H1 (cell line): ENCODE measurements at regions not wholly inside any gene's neighbourhood (a gene's known extent, or its start where the extent isn't known, plus 50 kb on each side); places are given as distances from the start of the nearest gene placed in this dataset.
"Not testable (repeated sequence)": the region's sequence is repeated elsewhere in the genome, so short reads cannot be mapped to it uniquely, and the experiment has no call there.

ENCODE experiments used
- CTCF ChIA-PET: fragments of 300-600 bp; sonication (Branson Sonifier 250); formaldehyde crosslinking; loops from one replicate; lab custom pipeline; 2021; ENCODE audit not compliant: partially characterized antibody; lab: Charles Lee
- POLR2A ChIA-PET: fragments of 300-600 bp; sonication (Branson Sonifier 250); formaldehyde crosslinking; loops from one replicate; lab custom pipeline; 2021; ENCODE audit warnings: inconsistent platforms; ENCODE audit not compliant: partially characterized antibody; lab: Charles Lee
- DNase-seq, 2 experiments: peaks; one replicate each; pipeline versions ENCODE4 v3.0.0 to v3.0.0-alpha.2; 2010 to 2022; ENCODE audit warnings: low spot score in 2 of 2, low read depth in 1 of 2, mixed read lengths in 1 of 2
- FAIRE-seq: peaks from 2 replicates; lab custom pipeline; 2011; peaks lifted over from hg19 to GRCh38; lab: Jason Lieb, UNC
- H2AFZ ChIP-seq: 2 replicates; pipeline ENCODE4 v1.8.1; 2012; ENCODE audit warnings: low read length, inconsistent platforms
- H2AK5ac ChIP-seq: 2 replicates; pipeline ENCODE4 v1.6.1; 2013; ENCODE audit warnings: low read depth, low read length
- H2BK120ac ChIP-seq: replicated peaks from 2 replicates; pipeline ENCODE3; 2013; ENCODE audit warnings: low read depth, low read length, inconsistent platforms
- H2BK12ac ChIP-seq: 2 replicates; pipeline ENCODE4 v1.6.1; 2013; ENCODE audit warnings: low read depth, low read length
- H2BK15ac ChIP-seq: 2 replicates; pipeline ENCODE4 v1.6.1; 2013; ENCODE audit warnings: low read length
- H2BK20ac ChIP-seq: 2 replicates; pipeline ENCODE4 v1.6.1; 2013; ENCODE audit warnings: low read length
- H2BK5ac ChIP-seq: 2 replicates; pipeline ENCODE4 v1.6.1; 2013; ENCODE audit warnings: low read depth, low read length
- H3K14ac ChIP-seq: 2 replicates; pipeline ENCODE4 v1.6.1; 2013; ENCODE audit warnings: inconsistent platforms; ENCODE audit not compliant: insufficient read length
- H3K18ac ChIP-seq: 2 replicates; pipeline ENCODE4 v1.6.1; 2013; ENCODE audit warnings: low read length; ENCODE audit errors: extremely low read depth
- H3K23ac ChIP-seq: 2 replicates; pipeline ENCODE4 v1.6.1; 2013; ENCODE audit warnings: inconsistent platforms; ENCODE audit not compliant: insufficient read length
- H3K23me2 ChIP-seq: 2 replicates; pipeline ENCODE4 v1.6.1; 2013; ENCODE audit warnings: low read depth, low read length
- H3K27ac ChIP-seq: 2 replicates; pipeline ENCODE4 v1.6.1; 2011; ENCODE audit warnings: low read depth, low read length, inconsistent platforms
- H3K27me3 ChIP-seq, 4 experiments: replicated peaks in 1 of 4; 1 replicate in 1 of 4; 2 replicates in 3 of 4; pipeline versions ENCODE4 v1.6.1 to v1.8.1; 2011 to 2013; ENCODE audit warnings: low read length in 3 of 4, mild to moderate bottlenecking in 3 of 4, inconsistent platforms in 2 of 4, mixed read lengths in 2 of 4, moderate library complexity in 1 of 4; ENCODE audit not compliant: control insufficient read depth in 3 of 4, insufficient read depth in 3 of 4; ENCODE audit errors: extremely low read depth in 1 of 4
- H3K36me3 ChIP-seq, 4 experiments: 2 replicates each; pipeline versions ENCODE4 v1.6.1 to v1.8.1; 2011 to 2013; ENCODE audit warnings: mild to moderate bottlenecking in 4 of 4, low read length in 3 of 4, moderate library complexity in 2 of 4, control low read depth in 1 of 4, inconsistent platforms in 1 of 4; ENCODE audit not compliant: insufficient read depth in 4 of 4, control insufficient read depth in 2 of 4
- H3K4ac ChIP-seq: replicated peaks from 2 replicates; pipeline ENCODE3; 2013; ENCODE audit warnings: low read length, low read depth, mixed read lengths, inconsistent platforms; ENCODE audit not compliant: insufficient read length
- H3K4me1 ChIP-seq, 4 experiments: replicated peaks in 1 of 4; 1 replicate in 1 of 4; 2 replicates in 3 of 4; pipeline versions ENCODE4 v1.6.1 to v1.8.1; 2011 to 2013; ENCODE audit warnings: low read length in 3 of 4, inconsistent platforms in 2 of 4, mixed read lengths in 1 of 4; ENCODE audit not compliant: insufficient read depth in 4 of 4, control insufficient read depth in 3 of 4
- H3K4me2 ChIP-seq, 2 experiments: 2 replicates each; pipeline versions ENCODE4 v1.6.1 to v1.8.1; 2011 to 2013; ENCODE audit warnings: low read depth in 2 of 2, low read length in 2 of 2, control low read depth in 1 of 2, inconsistent platforms in 1 of 2, mild to moderate bottlenecking in 1 of 2; ENCODE audit not compliant: insufficient read depth in 1 of 2
- H3K4me3 ChIP-seq, 4 experiments: fragments of 200-600, 300-600 bp in 1 of 4; sonication (generic), shearing (Covaris generic), sonication (Bioruptor Twin) in 1 of 4; 2 replicates each; pipeline versions ENCODE4 v1.5.1 to v1.8.1; 2011 to 2016; ENCODE audit warnings: low read length in 4 of 4, low read depth in 3 of 4, control low read depth in 2 of 4, inconsistent platforms in 2 of 4, mild to moderate bottlenecking in 2 of 4, mixed read lengths in 1 of 4, moderate library complexity in 1 of 4; ENCODE audit not compliant: insufficient read depth in 2 of 4; ENCODE audit errors: extremely low read depth in 1 of 4
- H3K56ac ChIP-seq: replicated peaks from 2 replicates; pipeline ENCODE3; 2013; ENCODE audit warnings: low read depth, mild to moderate bottlenecking, mixed read lengths, low read length, inconsistent platforms; ENCODE audit not compliant: insufficient read length
- H3K79me1 ChIP-seq: 2 replicates; pipeline ENCODE4 v1.6.1; 2013; ENCODE audit warnings: low read depth, low read length, control low read depth
- H3K79me2 ChIP-seq, 2 experiments: 2 replicates each; pipeline versions ENCODE4 v1.6.1 to v1.8.1; 2012 to 2013; ENCODE audit warnings: low read length in 2 of 2, mild to moderate bottlenecking in 2 of 2, inconsistent platforms in 1 of 2; ENCODE audit not compliant: insufficient read depth in 2 of 2, control insufficient read depth in 1 of 2
- H3K9ac ChIP-seq, 4 experiments: replicated peaks in 1 of 4; 1 replicate in 1 of 4; 2 replicates in 3 of 4; pipeline versions ENCODE4 v1.6.1 to v1.8.1; 2011 to 2013; ENCODE audit warnings: low read depth in 3 of 4, low read length in 3 of 4, control low read depth in 2 of 4, mild to moderate bottlenecking in 2 of 4, moderate library complexity in 2 of 4, inconsistent platforms in 1 of 4; ENCODE audit errors: extremely low read depth in 1 of 4
- H3K9me3 ChIP-seq, 2 experiments: 2 replicates each; pipeline versions ENCODE4 v1.6.1 to v1.8.1; 2012 to 2013; ENCODE audit warnings: mild to moderate bottlenecking in 2 of 2, moderate library complexity in 2 of 2, control low read depth in 1 of 2, inconsistent platforms in 1 of 2, low read depth in 1 of 2, low read length in 1 of 2, mixed read lengths in 1 of 2; ENCODE audit not compliant: insufficient read depth in 2 of 2
- H4K20me1 ChIP-seq, 2 experiments: replicated peaks in 1 of 2; 2 replicates each; pipeline versions ENCODE3 to v1.8.1; 2011 to 2013; ENCODE audit warnings: inconsistent platforms in 2 of 2, low read length in 2 of 2, mild to moderate bottlenecking in 1 of 2; ENCODE audit not compliant: insufficient read depth in 2 of 2, control insufficient read depth in 1 of 2
- H4K5ac ChIP-seq: 2 replicates; pipeline ENCODE4 v1.6.1; 2013; ENCODE audit warnings: low read length, low read depth, mixed read lengths, inconsistent platforms; ENCODE audit not compliant: insufficient read length
- H4K8ac ChIP-seq: 2 replicates; pipeline ENCODE4 v1.8.0; 2013; ENCODE audit warnings: mild to moderate bottlenecking, moderate library complexity, low read length, inconsistent platforms; ENCODE audit not compliant: insufficient read depth; ENCODE audit errors: extremely low read depth
- H4K91ac ChIP-seq: replicated peaks from 2 replicates; pipeline ENCODE3; 2013; ENCODE audit warnings: low read length, mixed read lengths, inconsistent platforms; ENCODE audit not compliant: insufficient read length
- SAP30 ChIP-seq: fragments of 300-600 bp; sonication (generic); IDR thresholded peaks from 2 replicates; pipeline ENCODE4 v1.7.1; 2012; ENCODE audit warnings: low read length, moderate library complexity, mild to moderate bottlenecking, inconsistent platforms; ENCODE audit not compliant: insufficient read depth, insufficient replicate concordance
- WGBS, 2 experiments: shearing (Covaris generic) in 1 of 2; methylation state at CpG; one replicate each; pipeline versions ENCODE4 v1.1.6 to v1.1.7; 2013 to 2015; ENCODE audit warnings: low lambda C conversion rate in 2 of 2, mixed read lengths in 2 of 2, inconsistent platforms in 1 of 2, low coverage in 1 of 2, missing lambda C conversion rate in 1 of 2; ENCODE audit not compliant: insufficient replicate concordance in 2 of 2, insufficient coverage in 1 of 2, insufficient read length in 1 of 2; ENCODE audit errors: extremely low coverage in 1 of 2, missing lambda C conversion rate in 1 of 2; 5-methylcytosine and 5-hydroxymethylcytosine counted together

DNA sequence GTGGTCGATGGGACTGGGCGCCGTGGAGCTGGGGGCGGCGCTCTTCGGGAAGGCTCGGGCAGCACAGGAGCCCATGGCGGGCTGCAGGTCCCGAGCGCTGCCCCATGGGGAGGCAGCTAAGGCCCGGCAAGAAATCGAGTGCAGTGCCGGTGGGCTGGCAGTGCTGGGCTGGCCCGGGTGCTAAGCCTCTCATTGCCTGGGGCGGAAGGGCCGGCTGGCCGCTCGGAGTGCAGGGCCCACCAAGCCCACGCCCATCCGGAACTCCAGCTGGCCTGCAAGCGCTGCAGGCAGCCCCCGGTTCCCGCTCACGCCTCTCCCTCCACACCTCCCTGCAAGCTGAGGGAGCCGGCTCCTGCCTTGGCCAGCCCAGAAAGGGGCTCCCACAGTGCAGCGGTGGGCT, 748.4 kb upstream of the NRXN1 start:
- H3K36me3 ChIP-seq, result 0 out of 8 replicates have a peak, but pooled peaks cover 0 to 6% (median 0%) of the 10 kb centered on the region in 4 experiments
- no peak overlapping the region for H3K4me3 ChIP-seq
- CTCF ChIA-PET, result interaction anchor here (1.8 kb wide), 1 partner anchor 15 kb away, joined by 11 read pairs; no protein-coding TSS in a partner anchor
- H2BK12ac ChIP-seq, result no peak overlapping the region
- H3K4ac ChIP-seq, result no peak overlapping the region
- H3K14ac ChIP-seq, result no peak overlapping the region
- FAIRE-seq (no peak), DNase-seq (no peak)
- H3K9me3 ChIP-seq, result peaks cover under 1 to 9% of the 10 kb centered on the region in 2 experiments; a peak in 2 of 4 replicates
- no peak overlapping the region for H3K27ac ChIP-seq
- no peaks in the 10 kb centered on the region for H3K79me1 ChIP-seq
- H3K4me1 ChIP-seq, result no peaks in the 10 kb centered on the region
- no peaks in the 10 kb centered on the region; the same call in 1 of the 2 replicates for H3K23me2 ChIP-seq
- 98% methylated on average over 22 of the region's 26 CpGs; no CpG with 5 or more reads in 1 of the 2 experiments for WGBS, 2 experiments
- H2BK5ac ChIP-seq, result no peak overlapping the region
- no peaks in the 10 kb centered on the region for H3K79me2 ChIP-seq
- no peak overlapping the region for H4K8ac ChIP-seq
- TF ChIP-seq SAP30, result no peak
- H3K9ac ChIP-seq, result no peak overlapping the region
- no peak overlapping the region for H2BK20ac ChIP-seq
- H2AK5ac ChIP-seq, result no peak overlapping the region
- no peak overlapping the region for H2AFZ ChIP-seq
- no peak overlapping the region for H2BK120ac ChIP-seq
- no peak overlapping the region for H3K4me2 ChIP-seq
- no peaks in the 10 kb centered on the region for H3K27me3 ChIP-seq
- POLR2A ChIA-PET, result no interaction called here
- no peak overlapping the region for H3K56ac ChIP-seq
- no peak overlapping the region for H2BK15ac ChIP-seq
- no peak overlapping the region for H3K23ac ChIP-seq
- no peak overlapping the region for H4K91ac ChIP-seq
- no peak overlapping the region for H3K18ac ChIP-seq
- H4K20me1 ChIP-seq, result no peaks in the 10 kb centered on the region
- no peak overlapping the region for H4K5ac ChIP-seq

DNA sequence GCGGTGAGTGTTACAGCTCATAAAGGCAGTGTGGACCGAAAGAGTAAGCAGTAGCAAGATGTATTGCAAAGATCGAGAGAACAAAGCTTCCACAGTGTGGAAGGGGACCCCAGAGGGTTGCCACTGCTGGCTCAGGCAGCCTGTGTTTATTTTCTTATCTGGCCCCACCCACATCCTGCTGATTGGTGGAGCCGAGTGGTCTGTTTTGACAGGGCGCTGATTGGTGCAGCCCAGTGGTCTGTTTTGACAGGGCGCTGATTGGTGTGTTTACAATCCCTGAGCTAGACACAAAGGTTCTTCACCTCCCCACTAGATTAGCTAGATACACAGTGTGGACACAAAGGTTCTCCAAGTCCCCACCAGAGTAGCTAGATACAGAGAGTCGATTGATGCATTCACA, 747.8 kb upstream of the NRXN1 start:
- H2AK5ac ChIP-seq, H4K5ac ChIP-seq, H3K23me2 ChIP-seq, H4K91ac ChIP-seq, POLR2A ChIA-PET, H3K18ac ChIP-seq, H3K9ac ChIP-seq, H2BK120ac ChIP-seq, H3K23ac ChIP-seq, DNase-seq, H2BK12ac ChIP-seq, H2AFZ ChIP-seq, H2BK15ac ChIP-seq, H3K4me1 ChIP-seq, H3K27me3 ChIP-seq, H3K14ac ChIP-seq, H2BK5ac ChIP-seq, H3K4me3 ChIP-seq, H3K56ac ChIP-seq, H3K79me2 ChIP-seq, H3K27ac ChIP-seq, FAIRE-seq, H3K79me1 ChIP-seq, H3K36me3 ChIP-seq, H3K4me2 ChIP-seq, H3K4ac ChIP-seq, H2BK20ac ChIP-seq, H4K20me1 ChIP-seq, H4K8ac ChIP-seq: not testable (repeated sequence)
- CTCF ChIA-PET, result interaction anchor here (1.8 kb wide), 1 partner anchor 16 kb away, joined by 11 read pairs; no protein-coding TSS in a partner anchor
- 97% methylated on average over 7 of the region's 7 CpGs; no CpG with 5 or more reads in 1 of the 2 experiments for WGBS, 2 experiments
- H3K9me3 ChIP-seq, result peaks cover 7 to 14% of the 10 kb centered on the region in 2 experiments
